Upper lobe of left lung (tissue), 4 donors: ENCODE measurements at regions not wholly inside any gene's neighbourhood (a gene's known extent, or its start where the extent isn't known, plus 50 kb on each side); places are given as distances from the start of the nearest gene placed in this dataset.

Experiments
- CTCF ChIP-seq, 6 experiments: fragments of 450-650 bp in 4 of 6; fragments of 200-600 bp in 2 of 6; sonication (generic) in 2 of 6; IDR thresholded peaks; one replicate each; pipeline ENCODE4 v1.5.1; 2016 to 2019; ENCODE audit warnings: antibody characterized with exemption in 6 of 6
- EP300 ChIP-seq, 4 donors: sonication (generic); formaldehyde crosslinking; IDR thresholded peaks; one replicate each; pipeline ENCODE4 v1.5.1; 2017; ENCODE audit warnings: antibody characterized with exemption in 4 of 4, control low read depth in 2 of 4
- POLR2A ChIP-seq, 4 donors: fragments of 450-650 bp; IDR thresholded peaks; one replicate each; pipeline ENCODE4 v1.5.1; 2016 to 2017; ENCODE audit warnings: antibody characterized with exemption in 4 of 4, mild to moderate bottlenecking in 2 of 4
- POLR2AphosphoS5 ChIP-seq, 2 donors: sonication (generic); formaldehyde crosslinking; IDR thresholded peaks; one replicate each; pipeline ENCODE4 v1.5.1; 2017; ENCODE audit warnings: antibody characterized with exemption in 2 of 2

DNA sequence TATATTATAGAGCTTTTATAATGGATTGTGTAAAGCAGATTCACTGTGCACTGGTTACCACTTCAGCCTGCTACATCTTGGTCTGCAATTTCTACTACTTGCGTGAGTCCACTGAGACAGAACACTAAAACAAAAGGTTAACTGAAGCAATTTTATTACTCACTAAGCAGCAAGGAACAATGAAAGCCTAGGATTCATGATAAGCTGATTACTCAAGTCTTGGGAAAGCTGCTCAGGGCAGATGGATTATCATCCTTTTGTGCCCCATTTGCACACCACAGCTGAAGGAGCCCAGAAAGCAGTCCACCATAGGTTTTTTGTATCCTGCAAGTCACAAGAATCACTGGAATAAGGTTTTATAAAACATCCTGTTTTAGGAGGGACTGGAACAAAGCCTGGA, 1215.2 kb upstream of the TMEFF2 start:
- TF ChIP-seq CTCF (IDR thresholded peaks at IDR 0.05) (no peak), POLR2A (IDR thresholded peaks at IDR 0.05) (no peak), POLR2AphosphoS5 (IDR thresholded peaks at IDR 0.05) (no peak), EP300 (IDR thresholded peaks at IDR 0.05) (no peak)
